ENCODE measurements at regions not wholly inside any gene's neighbourhood (a gene's known extent, or its start where the extent isn't known, plus 50 kb on each side); places are given as distances from the start of the nearest gene placed in this dataset.

DNA sequence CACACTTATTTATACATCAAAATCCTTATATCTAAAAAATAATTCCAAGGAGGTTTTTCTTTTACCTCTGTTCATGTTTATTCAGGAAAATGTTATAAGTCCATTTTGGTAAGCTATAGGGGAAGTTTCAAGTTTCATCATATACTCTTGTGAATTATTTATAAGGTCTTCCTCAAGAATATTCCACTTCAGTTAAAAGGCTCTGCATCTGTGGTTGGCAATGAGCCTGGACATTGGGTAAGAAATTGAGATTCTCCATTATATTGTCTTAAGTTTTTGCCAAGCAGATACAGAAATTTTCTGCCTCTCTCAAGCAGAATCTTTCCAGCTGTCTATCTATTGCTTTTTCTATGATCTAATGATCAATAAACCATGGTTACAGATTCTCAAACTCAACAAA is 641.9 kb downstream of the NLGN4X start:
- TF ChIP-seq FOXM1 (IDR thresholded peaks at IDR 0.05; ENCODE audit: low read depth) (no peak), FOXJ3 (CRISPR knock-in tag; IDR thresholded peaks at IDR 0.05) (no peak), RXRA (IDR thresholded peaks at IDR 0.05; ENCODE audit: borderline replicate concordance, low read depth) (no peak), RCOR1 (IDR thresholded peaks at IDR 0.05; ENCODE audit: low read length) (no peak), NFIC (IDR thresholded peaks at IDR 0.05; ENCODE audit: borderline replicate concordance) (no peak), TCF12 (IDR thresholded peaks at IDR 0.05) (no peak), TEAD4 (IDR thresholded peaks at IDR 0.05; ENCODE audit: borderline replicate concordance, insufficient read depth) (no peak)
- TF ChIP-seq, protein P1, sequence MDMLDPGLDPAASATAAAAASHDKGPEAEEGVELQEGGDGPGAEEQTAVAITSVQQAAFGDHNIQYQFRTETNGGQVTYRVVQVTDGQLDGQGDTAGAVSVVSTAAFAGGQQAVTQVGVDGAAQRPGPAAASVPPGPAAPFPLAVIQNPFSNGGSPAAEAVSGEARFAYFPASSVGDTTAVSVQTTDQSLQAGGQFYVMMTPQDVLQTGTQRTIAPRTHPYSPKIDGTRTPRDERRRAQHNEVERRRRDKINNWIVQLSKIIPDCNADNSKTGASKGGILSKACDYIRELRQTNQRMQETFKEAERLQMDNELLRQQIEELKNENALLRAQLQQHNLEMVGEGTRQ (IDR thresholded peaks at IDR 0.05; ENCODE audit: borderline replicate concordance, low read depth, low read length): no peak
- TF ChIP-seq, protein P2, sequence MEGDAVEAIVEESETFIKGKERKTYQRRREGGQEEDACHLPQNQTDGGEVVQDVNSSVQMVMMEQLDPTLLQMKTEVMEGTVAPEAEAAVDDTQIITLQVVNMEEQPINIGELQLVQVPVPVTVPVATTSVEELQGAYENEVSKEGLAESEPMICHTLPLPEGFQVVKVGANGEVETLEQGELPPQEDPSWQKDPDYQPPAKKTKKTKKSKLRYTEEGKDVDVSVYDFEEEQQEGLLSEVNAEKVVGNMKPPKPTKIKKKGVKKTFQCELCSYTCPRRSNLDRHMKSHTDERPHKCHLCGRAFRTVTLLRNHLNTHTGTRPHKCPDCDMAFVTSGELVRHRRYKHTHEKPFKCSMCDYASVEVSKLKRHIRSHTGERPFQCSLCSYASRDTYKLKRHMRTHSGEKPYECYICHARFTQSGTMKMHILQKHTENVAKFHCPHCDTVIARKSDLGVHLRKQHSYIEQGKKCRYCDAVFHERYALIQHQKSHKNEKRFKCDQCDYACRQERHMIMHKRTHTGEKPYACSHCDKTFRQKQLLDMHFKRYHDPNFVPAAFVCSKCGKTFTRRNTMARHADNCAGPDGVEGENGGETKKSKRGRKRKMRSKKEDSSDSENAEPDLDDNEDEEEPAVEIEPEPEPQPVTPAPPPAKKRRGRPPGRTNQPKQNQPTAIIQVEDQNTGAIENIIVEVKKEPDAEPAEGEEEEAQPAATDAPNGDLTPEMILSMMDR (IDR thresholded peaks at IDR 0.05): no peak
- TF ChIP-seq, protein P3, sequence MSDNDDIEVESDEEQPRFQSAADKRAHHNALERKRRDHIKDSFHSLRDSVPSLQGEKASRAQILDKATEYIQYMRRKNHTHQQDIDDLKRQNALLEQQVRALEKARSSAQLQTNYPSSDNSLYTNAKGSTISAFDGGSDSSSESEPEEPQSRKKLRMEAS (IDR thresholded peaks at IDR 0.05; ENCODE audit: low read depth): no peak

Data from SK-N-SH (cell line).